ENCODE measurements at regions not wholly inside any gene's neighbourhood (a gene's known extent, or its start where the extent isn't known, plus 50 kb on each side); places are given as distances from the start of the nearest gene placed in this dataset.

DNA sequence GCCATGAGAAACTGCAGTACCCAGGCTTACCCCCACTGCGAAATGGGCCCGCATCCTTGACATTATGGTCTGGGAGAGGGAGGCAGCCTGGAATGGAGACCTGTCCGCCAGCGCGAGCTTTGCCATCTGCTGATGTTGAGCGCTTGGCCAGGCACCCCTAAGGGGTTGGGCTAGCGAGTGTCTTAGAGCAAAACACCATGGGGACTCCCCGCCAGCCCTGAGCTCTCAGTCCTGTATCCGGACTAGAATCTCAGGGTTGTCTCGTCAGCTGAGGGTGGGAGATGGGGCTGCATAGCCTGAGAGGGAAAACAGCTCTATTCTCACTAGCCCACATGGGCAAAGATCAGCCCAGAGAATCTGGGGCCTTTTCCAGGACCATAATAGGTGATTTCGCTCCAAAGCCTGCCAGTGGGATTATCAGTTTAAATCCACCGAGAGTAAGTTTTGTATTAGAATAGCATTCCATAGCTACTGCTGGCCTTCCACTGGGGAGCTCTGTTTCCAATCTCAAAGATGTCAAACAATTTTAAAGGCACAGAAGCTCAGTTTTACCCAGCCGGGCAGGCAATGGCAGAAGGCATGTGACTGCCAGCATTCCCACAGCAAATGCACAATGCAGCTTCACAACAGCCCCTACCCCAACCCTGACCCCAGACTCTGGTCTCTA is 167.5 kb upstream of the TPM1 start:
- DNase-seq (ENCODE audit: low read depth, low spot score), result no peak
- TF ChIP-seq, protein P1, sequence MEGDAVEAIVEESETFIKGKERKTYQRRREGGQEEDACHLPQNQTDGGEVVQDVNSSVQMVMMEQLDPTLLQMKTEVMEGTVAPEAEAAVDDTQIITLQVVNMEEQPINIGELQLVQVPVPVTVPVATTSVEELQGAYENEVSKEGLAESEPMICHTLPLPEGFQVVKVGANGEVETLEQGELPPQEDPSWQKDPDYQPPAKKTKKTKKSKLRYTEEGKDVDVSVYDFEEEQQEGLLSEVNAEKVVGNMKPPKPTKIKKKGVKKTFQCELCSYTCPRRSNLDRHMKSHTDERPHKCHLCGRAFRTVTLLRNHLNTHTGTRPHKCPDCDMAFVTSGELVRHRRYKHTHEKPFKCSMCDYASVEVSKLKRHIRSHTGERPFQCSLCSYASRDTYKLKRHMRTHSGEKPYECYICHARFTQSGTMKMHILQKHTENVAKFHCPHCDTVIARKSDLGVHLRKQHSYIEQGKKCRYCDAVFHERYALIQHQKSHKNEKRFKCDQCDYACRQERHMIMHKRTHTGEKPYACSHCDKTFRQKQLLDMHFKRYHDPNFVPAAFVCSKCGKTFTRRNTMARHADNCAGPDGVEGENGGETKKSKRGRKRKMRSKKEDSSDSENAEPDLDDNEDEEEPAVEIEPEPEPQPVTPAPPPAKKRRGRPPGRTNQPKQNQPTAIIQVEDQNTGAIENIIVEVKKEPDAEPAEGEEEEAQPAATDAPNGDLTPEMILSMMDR (IDR thresholded peaks at IDR 0.05; ENCODE audit: low read depth, low read length), result no peak
- no peak overlapping the region for H3K4me3 ChIP-seq (ENCODE audit: low read depth, low read length)
- in situ Hi-C loops (cut with HindIII; ENCODE audit: low sequenced_read_pairs), result no loop called here

DNA sequence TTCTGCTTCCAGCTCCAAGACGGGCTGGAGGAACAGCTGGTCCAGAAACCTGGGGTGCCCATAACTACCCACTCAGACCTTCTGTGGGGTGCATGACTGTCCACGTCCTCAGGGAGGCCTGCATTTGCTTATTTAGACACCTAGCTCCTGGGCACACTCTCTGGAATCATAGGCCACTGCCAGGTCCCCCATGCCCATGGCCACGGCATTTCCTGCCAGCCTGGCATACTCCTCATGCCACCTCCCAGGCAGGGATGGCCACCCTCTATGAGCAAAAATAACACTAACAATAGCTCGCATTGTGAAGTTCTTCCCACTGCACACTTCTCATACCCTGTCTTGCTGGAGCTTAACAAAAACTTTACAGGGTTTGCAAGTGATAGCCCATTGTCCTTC is 166.9 kb upstream of the TPM1 start:
- H3K4me3 ChIP-seq (ENCODE audit: low read depth, low read length), result no peak overlapping the region
- TF ChIP-seq, protein P1 (IDR thresholded peaks at IDR 0.05; ENCODE audit: low read depth, low read length), result no peak
- no peak for DNase-seq (ENCODE audit: low read depth, low spot score)
- in situ Hi-C loops (cut with HindIII; ENCODE audit: low sequenced_read_pairs), result no loop called here

DNA sequence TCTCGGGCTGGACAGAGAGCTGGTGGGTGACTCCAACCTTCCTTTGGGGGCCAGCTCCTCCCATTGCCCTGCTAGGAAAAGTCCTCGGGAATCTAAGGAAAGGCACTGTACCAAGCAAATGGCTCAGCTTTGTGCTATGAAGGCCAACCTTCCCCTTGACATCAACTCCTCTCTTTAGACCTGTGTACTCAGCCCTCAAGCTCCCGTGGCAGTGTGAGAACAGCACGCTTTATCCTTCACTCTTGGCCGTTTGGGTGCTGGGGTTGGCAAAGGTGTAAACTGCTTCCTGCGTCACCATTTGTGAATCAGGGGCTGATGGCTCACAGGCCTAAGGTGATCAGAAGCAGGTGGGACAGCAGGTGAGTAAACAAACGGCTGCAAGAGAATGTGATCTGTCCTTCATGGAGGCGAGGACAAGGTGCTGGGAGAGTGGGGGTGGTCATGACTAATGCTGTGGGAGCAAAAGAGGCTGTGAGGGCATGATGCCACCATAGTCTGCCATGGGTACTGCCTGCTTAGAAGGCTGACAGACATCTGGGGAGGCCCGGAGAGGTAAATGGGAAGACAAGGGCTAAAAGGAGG is 165.2 kb upstream of the TPM1 start:
- TF ChIP-seq, protein P1 (IDR thresholded peaks at IDR 0.05; ENCODE audit: low read depth, low read length), result no peak
- H3K4me3 ChIP-seq (ENCODE audit: low read depth, low read length), result no peak overlapping the region
- DNase-seq (ENCODE audit: low read depth, low spot score), result no peak
- in situ Hi-C loops (cut with HindIII; ENCODE audit: low sequenced_read_pairs), result no loop called here

DNA sequence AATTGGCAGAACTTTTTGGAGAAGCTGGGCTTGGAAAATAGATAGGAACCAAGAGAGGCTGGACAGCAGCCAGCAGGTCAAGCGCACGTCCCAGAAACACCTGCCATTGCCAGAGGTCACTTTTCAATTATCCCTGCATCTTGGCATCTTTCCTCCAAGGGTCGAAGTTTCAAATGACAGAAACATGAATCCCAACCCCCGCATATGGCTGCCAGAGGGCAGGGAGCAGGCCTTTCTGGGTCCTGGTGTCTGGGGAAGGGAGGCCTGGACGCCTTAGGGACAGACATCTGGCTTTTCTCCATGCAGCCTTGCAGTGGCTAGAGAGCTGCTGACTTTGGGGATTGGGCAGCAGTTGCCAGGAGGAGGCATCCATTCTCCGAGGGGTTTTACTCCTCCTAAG is 164.5 kb upstream of the TPM1 start:
- TF ChIP-seq, protein P1 (IDR thresholded peaks at IDR 0.05; ENCODE audit: low read depth, low read length), result no peak
- DNase-seq (ENCODE audit: low read depth, low spot score), result no peak
- no peak overlapping the region for H3K4me3 ChIP-seq (ENCODE audit: low read depth, low read length)
- in situ Hi-C loops (cut with HindIII; ENCODE audit: low sequenced_read_pairs), result no loop called here

GRCh38 chr15:62879770-62880169 is 162.8 kb upstream of the TPM1 start:
- TF ChIP-seq, protein P1 (IDR thresholded peaks at IDR 0.05; ENCODE audit: low read depth, low read length), result no peak
- no peak for DNase-seq (ENCODE audit: low read depth, low spot score)
- no peak overlapping the region for H3K4me3 ChIP-seq (ENCODE audit: low read depth, low read length)
- in situ Hi-C loops (cut with HindIII; ENCODE audit: low sequenced_read_pairs), result no loop called here

DNA sequence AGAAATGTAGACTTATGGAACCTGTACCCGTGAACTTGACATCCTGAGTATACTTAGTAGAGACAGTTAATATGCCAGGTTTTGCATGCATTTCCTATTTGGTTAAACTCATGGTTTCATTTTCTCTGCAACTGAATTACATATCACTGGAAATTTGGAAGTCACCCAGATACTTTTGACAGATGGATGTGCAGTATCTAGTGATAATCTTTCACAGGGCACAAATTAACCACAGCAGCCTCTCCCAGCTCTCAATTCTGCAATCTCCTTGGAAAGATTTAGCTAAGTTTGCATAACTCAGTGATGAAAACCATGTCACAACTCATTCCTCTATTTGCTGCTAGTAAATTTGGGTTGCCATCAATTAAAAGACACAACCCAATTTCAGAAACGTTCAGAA is 162.3 kb upstream of the TPM1 start:
- TF ChIP-seq, protein P1 (IDR thresholded peaks at IDR 0.05; ENCODE audit: low read depth, low read length), result no peak
- H3K4me3 ChIP-seq (ENCODE audit: low read depth, low read length), result no peak overlapping the region
- no peak for DNase-seq (ENCODE audit: low read depth, low spot score)
- in situ Hi-C loops (cut with HindIII; ENCODE audit: low sequenced_read_pairs), result no loop called here

All from astrocyte of the spinal cord (primary cell).